ENCODE measurements at regions not wholly inside any gene's neighbourhood (a gene's known extent, or its start where the extent isn't known, plus 50 kb on each side); places are given as distances from the start of the nearest gene placed in this dataset.
A peak's percentile ranks its signal among the peaks of the same experiment; 100 is the strongest.
"Not testable (repeated sequence)": the region's sequence is repeated elsewhere in the genome, so short reads cannot be mapped to it uniquely, and the experiment has no call there.

GRCh38 chr10:4176500-4177281 is 391.7 kb upstream of the KLF6 start:
- no peak for DNase-seq

- DNase-seq = no peak
These were observed 389.2 kb upstream of the KLF6 start for GRCh38 chr10:4174197-4174596.

- no peak for DNase-seq
These were observed 385.8 kb upstream of the KLF6 start for GRCh38 chr10:4170633-4171314.

- no peak for DNase-seq
These were observed 385.2 kb upstream of the KLF6 start for GRCh38 chr10:4170181-4170580.

GRCh38 chr10:4169448-4169847 is 384.4 kb upstream of the KLF6 start:
- DNase-seq = no peak

GRCh38 chr10:4167216-4167615 is 382.2 kb upstream of the KLF6 start:
- no peak for DNase-seq

GRCh38 chr10:4162571-4163286 is 377.7 kb upstream of the KLF6 start:
- DNase-seq = no peak

GRCh38 chr10:4159173-4159572 is 374.2 kb upstream of the KLF6 start:
- no peak for DNase-seq

GRCh38 chr10:4154191-4154715 is 369.2 kb upstream of the KLF6 start:
- DNase-seq = no peak

- DNase-seq = no peak
These were observed 366.5 kb upstream of the KLF6 start for GRCh38 chr10:4151466-4151865.

GRCh38 chr10:4150676-4151075 is 365.7 kb upstream of the KLF6 start:
- no peak for DNase-seq

GRCh38 chr10:4149460-4149859 is 364.5 kb upstream of the KLF6 start:
- not testable (repeated sequence) for DNase-seq

GRCh38 chr10:4147245-4147644 is 362.2 kb upstream of the KLF6 start:
- no peak for DNase-seq

GRCh38 chr10:4144817-4145216 is 359.8 kb upstream of the KLF6 start:
- no peak for DNase-seq

GRCh38 chr10:4141471-4141870 is 356.5 kb upstream of the KLF6 start:
- DNase-seq = no peak

- no peak for DNase-seq
These were observed 353.2 kb upstream of the KLF6 start for GRCh38 chr10:4138146-4138721.

GRCh38 chr10:4137299-4137698 is 352.3 kb upstream of the KLF6 start:
- no peak for DNase-seq

- no peak for DNase-seq
These were observed 351.1 kb upstream of the KLF6 start for GRCh38 chr10:4136121-4136520.

- no peak for DNase-seq
These were observed 347.2 kb upstream of the KLF6 start for GRCh38 chr10:4132216-4132556.

- DNase-seq = peak; percentile 12
These were observed 346.6 kb upstream of the KLF6 start for GRCh38 chr10:4131407-4132215.

- no peak for DNase-seq
These were observed 345.7 kb upstream of the KLF6 start for GRCh38 chr10:4130685-4131084.

GRCh38 chr10:4129866-4130477 is 345.0 kb upstream of the KLF6 start:
- no peak for DNase-seq

Measured in hematopoietic multipotent progenitor cell treated with erythropoietin and hydrocortisone succinate and interleukin-3 and kit ligand, for 8 days (in vitro differentiated cells).